Colonic mucosa (tissue), 4 donors: ENCODE measurements at regions not wholly inside any gene's neighbourhood (a gene's known extent, or its start where the extent isn't known, plus 50 kb on each side); places are given as distances from the start of the nearest gene placed in this dataset.

Experiments used
- DNase-seq: peaks from one replicate; pipeline ENCODE4 v3.0.0-alpha.2; 2020
- H3K27ac ChIP-seq: fragments of 200-600 bp; one replicate; pipeline ENCODE4 v1.8.0; 2021
- H3K27me3 ChIP-seq: fragments of 200-600 bp; one replicate; pipeline ENCODE4 v1.8.0; 2021
- H3K36me3 ChIP-seq: fragments of 200-600 bp; one replicate; pipeline ENCODE4 v1.8.0; 2021
- H3K4me1 ChIP-seq: fragments of 200-600 bp; one replicate; pipeline ENCODE4 v1.8.0; 2021; ENCODE audit warnings: mild to moderate bottlenecking
- H3K4me3 ChIP-seq: fragments of 200-600 bp; one replicate; pipeline ENCODE4 v1.8.0; 2021
- H3K9ac ChIP-seq, 2 donors: one replicate each; pipeline ENCODE4 v1.7.0; 2013; ENCODE audit warnings: control low read depth in 2 of 2, low read depth in 2 of 2, low read length in 2 of 2
- H3K9me3 ChIP-seq: fragments of 200-600 bp; one replicate; pipeline ENCODE4 v1.8.0; 2021
- intact Hi-C: fragments of 100-400 bp; cut with DNase I; formaldehyde crosslinking; loops from one replicate; pipeline ENCODE4 v1.14.1; 2022
- TF ChIP-seq, protein P1 (sequence below): fragments of 200-600 bp; IDR thresholded peaks from one replicate; pipeline ENCODE4 v1.8.0; 2022; ENCODE audit warnings: antibody characterized with exemption, mild to moderate bottlenecking
- donor health status: healthy.
- donor health status: DM: no; HTN: no; CAD: no.
- donor health status: DM: no; HTN: no; CAD: no.

GRCh38 chr15:85327820-85328219 is 52.6 kb upstream of the AKAP13 start:
- Histone ChIP-seq H3K4me1 (peaks cover 3% of the 10 kb centered on the region), H3K27me3 (no peaks in the 10 kb centered on the region), H3K4me3 (no peak overlapping the region), H3K27ac (no peak overlapping the region), H3K36me3 (no peaks in the 10 kb centered on the region), H3K9ac (no peak overlapping the region), H3K9me3 (no peaks in the 10 kb centered on the region)
- DNase-seq = no peak
- TF ChIP-seq, protein P1, sequence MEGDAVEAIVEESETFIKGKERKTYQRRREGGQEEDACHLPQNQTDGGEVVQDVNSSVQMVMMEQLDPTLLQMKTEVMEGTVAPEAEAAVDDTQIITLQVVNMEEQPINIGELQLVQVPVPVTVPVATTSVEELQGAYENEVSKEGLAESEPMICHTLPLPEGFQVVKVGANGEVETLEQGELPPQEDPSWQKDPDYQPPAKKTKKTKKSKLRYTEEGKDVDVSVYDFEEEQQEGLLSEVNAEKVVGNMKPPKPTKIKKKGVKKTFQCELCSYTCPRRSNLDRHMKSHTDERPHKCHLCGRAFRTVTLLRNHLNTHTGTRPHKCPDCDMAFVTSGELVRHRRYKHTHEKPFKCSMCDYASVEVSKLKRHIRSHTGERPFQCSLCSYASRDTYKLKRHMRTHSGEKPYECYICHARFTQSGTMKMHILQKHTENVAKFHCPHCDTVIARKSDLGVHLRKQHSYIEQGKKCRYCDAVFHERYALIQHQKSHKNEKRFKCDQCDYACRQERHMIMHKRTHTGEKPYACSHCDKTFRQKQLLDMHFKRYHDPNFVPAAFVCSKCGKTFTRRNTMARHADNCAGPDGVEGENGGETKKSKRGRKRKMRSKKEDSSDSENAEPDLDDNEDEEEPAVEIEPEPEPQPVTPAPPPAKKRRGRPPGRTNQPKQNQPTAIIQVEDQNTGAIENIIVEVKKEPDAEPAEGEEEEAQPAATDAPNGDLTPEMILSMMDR = no peak
- intact Hi-C loops = no loop called here

DNA sequence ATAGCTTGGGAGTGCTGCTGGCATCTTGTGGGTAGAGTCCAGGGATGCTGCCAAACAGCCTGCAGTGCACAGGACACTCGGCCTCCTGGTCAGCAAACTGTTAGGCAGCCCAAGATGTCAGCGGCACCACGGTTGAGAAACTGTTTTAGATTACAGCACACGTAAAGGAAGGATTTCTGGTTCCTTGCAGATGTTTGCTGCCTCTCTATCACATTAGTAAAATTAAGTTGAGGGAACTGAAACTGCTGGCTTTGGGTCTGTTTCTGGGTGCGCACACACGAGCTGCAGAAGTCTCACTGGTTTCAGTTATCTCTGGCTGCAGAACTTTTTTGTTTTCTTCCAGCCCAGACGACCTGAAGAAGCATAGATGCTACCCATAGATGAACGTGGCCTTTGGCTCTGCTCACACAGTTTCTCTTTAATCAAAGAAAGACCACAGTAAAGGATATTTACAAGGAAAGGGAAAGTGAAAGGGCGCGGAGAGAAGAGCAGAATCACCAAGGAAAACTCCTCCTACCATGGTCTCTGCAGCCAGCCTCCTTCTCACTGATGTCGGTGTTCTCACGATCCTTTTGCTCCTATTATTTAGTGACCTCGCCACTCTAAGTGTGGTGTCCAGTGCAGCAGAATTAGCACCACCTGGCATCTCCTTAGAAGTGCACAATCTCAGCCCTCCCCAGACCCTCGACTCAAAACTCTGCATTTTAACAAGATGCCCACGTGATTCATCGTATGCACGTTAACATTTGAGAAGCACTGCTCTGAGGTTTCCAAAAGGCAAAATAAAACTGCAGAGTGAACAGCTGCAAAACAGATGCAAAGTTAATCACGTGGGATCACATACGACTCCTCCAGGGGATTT is 50.6 kb upstream of the AKAP13 start:
- Histone ChIP-seq H3K27ac (peak overlapping the region; percentile 72), H3K9ac (peak overlapping the region; percentile 28 to 76), H3K4me3 (peak overlapping the region; percentile 35), H3K9me3 (no peaks in the 10 kb centered on the region), H3K36me3 (no peaks in the 10 kb centered on the region), H3K4me1 (peaks cover 3% of the 10 kb centered on the region), H3K27me3 (no peaks in the 10 kb centered on the region)
- intact Hi-C loops = no loop called here
- TF ChIP-seq, protein P1 = no peak
- DNase-seq = peak; percentile 64
